ENCODE measurements at regions not wholly inside any gene's neighbourhood (a gene's known extent, or its start where the extent isn't known, plus 50 kb on each side); places are given as distances from the start of the nearest gene placed in this dataset.

DNA sequence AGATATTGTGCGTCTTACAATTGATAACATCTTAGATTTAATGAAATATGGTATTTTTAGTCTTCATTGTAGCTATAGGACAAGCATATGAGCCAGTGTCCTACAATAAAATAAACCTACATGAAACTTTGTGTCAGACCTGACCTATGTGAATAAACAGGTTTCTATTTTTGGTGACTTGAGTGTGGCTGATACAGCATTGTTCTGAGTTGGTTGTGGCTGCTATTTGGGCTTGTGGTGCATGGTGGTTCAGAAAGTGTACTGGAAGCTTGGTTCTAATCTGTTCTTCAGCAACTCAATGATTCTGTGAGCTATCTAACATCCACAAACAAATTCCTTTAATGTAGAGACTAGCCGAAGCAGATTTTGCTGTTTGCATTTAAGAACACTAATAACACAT is 64.9 kb upstream of the MAP2 start:
- DNase-seq: no peak
- Histone ChIP-seq H3K4me3 (ENCODE audit: control insufficient read depth in 1 of 7, extremely low read depth in 1 of 7, insufficient read depth in 4 of 7, low read depth in 2 of 7, low read length in 6 of 7) (no peak overlapping the region), H3K27me3 (replicated peaks in 2 of 5; ENCODE audit: control insufficient read depth in 4 of 5, insufficient read depth in 5 of 5, low read length in 4 of 5) (peaks cover 0 to 41% (median 8%) of the 10 kb centered on the region in 5 experiments), H3K36me3 (ENCODE audit: control insufficient read depth in 4 of 4, insufficient read depth in 4 of 4, low read length in 3 of 4) (no peaks in the 10 kb centered on the region), H3K27ac (ENCODE audit: insufficient read depth in 1 of 2, low read depth in 1 of 2, low read length in 2 of 2, poor library complexity in 1 of 2, severe bottlenecking in 2 of 2) (no peak overlapping the region), H3K4me1 (ENCODE audit: control extremely low read depth in 1 of 4, control insufficient read depth in 4 of 4, insufficient read depth in 4 of 4, low read length in 3 of 4) (no peaks in the 10 kb centered on the region), H3K9me3 (ENCODE audit: control extremely low read depth in 1 of 5, control insufficient read depth in 4 of 5, insufficient read depth in 2 of 5, low read depth in 1 of 5, low read length in 4 of 5) (no peaks in the 10 kb centered on the region)
- ChIA-PET POLR2A (no interaction called here), CTCF (no interaction called here)
- no CpG with 5 or more reads among the region's 2 CpGs for WGBS (ENCODE audit: insufficient coverage)

- peaks cover 0 to 3% (median 0%) of the 10 kb centered on the region in 4 experiments for H3K4me1 ChIP-seq (ENCODE audit: control extremely low read depth in 1 of 4, control insufficient read depth in 4 of 4, insufficient read depth in 4 of 4, low read length in 3 of 4)
- peaks cover 7 to 67% (median 22%) of the 10 kb centered on the region in 5 experiments for H3K27me3 ChIP-seq (replicated peaks in 2 of 5; ENCODE audit: control insufficient read depth in 4 of 5, insufficient read depth in 5 of 5, low read length in 4 of 5)
- H3K9me3 ChIP-seq (ENCODE audit: control extremely low read depth in 1 of 5, control insufficient read depth in 4 of 5, insufficient read depth in 2 of 5, low read depth in 1 of 5, low read length in 4 of 5): peaks cover 0 to 6% (median 0%) of the 10 kb centered on the region in 5 experiments
- H3K27ac ChIP-seq (ENCODE audit: insufficient read depth in 1 of 2, low read depth in 1 of 2, low read length in 2 of 2, poor library complexity in 1 of 2, severe bottlenecking in 2 of 2): no peak overlapping the region
- H3K36me3 ChIP-seq (ENCODE audit: control insufficient read depth in 4 of 4, insufficient read depth in 4 of 4, low read length in 3 of 4): no peaks in the 10 kb centered on the region
- no peak overlapping the region for H3K4me3 ChIP-seq (ENCODE audit: control insufficient read depth in 1 of 7, extremely low read depth in 1 of 7, insufficient read depth in 4 of 7, low read depth in 2 of 7, low read length in 6 of 7)
- POLR2A ChIA-PET: interaction anchor here (0.6 kb wide), 1 partner anchor 28 kb away, joined by 3 read pairs; no protein-coding TSS in a partner anchor
- WGBS (ENCODE audit: insufficient coverage): 100% methylated on average over 1 of the region's 1 CpG
- DNase-seq: no peak
- CTCF ChIA-PET: interaction anchor here (1.7 to 2.8 kb wide), 2 partner anchors 13 to 33 kb away, joined by 8 to 14 read pairs; no protein-coding TSS in a partner anchor
Measured at GRCh38 chr2:209367075-209367747, 56.6 kb upstream of the MAP2 start.

GRCh38 chr2:209368406-209368805 is 55.4 kb upstream of the MAP2 start:
- H3K27me3 ChIP-seq (replicated peaks in 2 of 5; ENCODE audit: control insufficient read depth in 4 of 5, insufficient read depth in 5 of 5, low read length in 4 of 5): peaks cover 7 to 64% (median 22%) of the 10 kb centered on the region in 5 experiments
- H3K9me3 ChIP-seq (ENCODE audit: control extremely low read depth in 1 of 5, control insufficient read depth in 4 of 5, insufficient read depth in 2 of 5, low read depth in 1 of 5, low read length in 4 of 5): peaks cover 0 to 9% (median 0%) of the 10 kb centered on the region in 5 experiments
- ChIA-PET POLR2A (interaction anchor here (0.6 kb wide), 1 partner anchor 1102 kb away, joined by 3 read pairs; the partner anchor contains the start of gene PIKFYVE), CTCF (interaction anchor here (0.6 to 2.8 kb wide), 5 partner anchors 12 to 828 kb away, joined by 3 to 14 read pairs (median 4); no protein-coding TSS in a partner anchor)
- H3K4me1 ChIP-seq (ENCODE audit: control extremely low read depth in 1 of 4, control insufficient read depth in 4 of 4, insufficient read depth in 4 of 4, low read length in 3 of 4): peaks cover 0 to 3% (median 0%) of the 10 kb centered on the region in 4 experiments
- H3K27ac ChIP-seq (ENCODE audit: insufficient read depth in 1 of 2, low read depth in 1 of 2, low read length in 2 of 2, poor library complexity in 1 of 2, severe bottlenecking in 2 of 2): no peak overlapping the region
- no peak for DNase-seq
- no peaks in the 10 kb centered on the region for H3K36me3 ChIP-seq (ENCODE audit: control insufficient read depth in 4 of 4, insufficient read depth in 4 of 4, low read length in 3 of 4)
- no peak overlapping the region for H3K4me3 ChIP-seq (ENCODE audit: control insufficient read depth in 1 of 7, extremely low read depth in 1 of 7, insufficient read depth in 4 of 7, low read depth in 2 of 7, low read length in 6 of 7)
- WGBS (ENCODE audit: insufficient coverage): 33% methylated on average over 1 of the region's 2 CpGs

- Histone ChIP-seq H3K9me3 (ENCODE audit: control extremely low read depth in 1 of 5, control insufficient read depth in 4 of 5, insufficient read depth in 2 of 5, low read depth in 1 of 5, low read length in 4 of 5) (peaks cover 0 to 9% (median 0%) of the 10 kb centered on the region in 5 experiments), H3K4me3 (ENCODE audit: control insufficient read depth in 1 of 7, extremely low read depth in 1 of 7, insufficient read depth in 4 of 7, low read depth in 2 of 7, low read length in 6 of 7) (no peak overlapping the region), H3K36me3 (ENCODE audit: control insufficient read depth in 4 of 4, insufficient read depth in 4 of 4, low read length in 3 of 4) (no peaks in the 10 kb centered on the region), H3K27me3 (replicated peaks in 2 of 5; ENCODE audit: control insufficient read depth in 4 of 5, insufficient read depth in 5 of 5, low read length in 4 of 5) (peaks cover 7 to 62% (median 22%) of the 10 kb centered on the region in 5 experiments), H3K27ac (ENCODE audit: insufficient read depth in 1 of 2, low read depth in 1 of 2, low read length in 2 of 2, poor library complexity in 1 of 2, severe bottlenecking in 2 of 2) (no peak overlapping the region), H3K4me1 (ENCODE audit: control extremely low read depth in 1 of 4, control insufficient read depth in 4 of 4, insufficient read depth in 4 of 4, low read length in 3 of 4) (peaks cover 0 to 3% (median 0%) of the 10 kb centered on the region in 4 experiments)
- peak; percentile 24 to 67 (median 61) for DNase-seq
- ChIA-PET CTCF (interaction anchor here (0.7 to 2.8 kb wide), 4 partner anchors 11 to 828 kb away, joined by 3 to 14 read pairs (median 6); no protein-coding TSS in a partner anchor), POLR2A (interaction anchor here (0.6 kb wide), 1 partner anchor 1103 kb away, joined by 3 read pairs; the partner anchor contains the start of gene PIKFYVE)
- 45% methylated on average over 5 of the region's 5 CpGs for WGBS (ENCODE audit: insufficient coverage)
Measured at GRCh38 chr2:209368914-209369313, 54.9 kb upstream of the MAP2 start.

DNA sequence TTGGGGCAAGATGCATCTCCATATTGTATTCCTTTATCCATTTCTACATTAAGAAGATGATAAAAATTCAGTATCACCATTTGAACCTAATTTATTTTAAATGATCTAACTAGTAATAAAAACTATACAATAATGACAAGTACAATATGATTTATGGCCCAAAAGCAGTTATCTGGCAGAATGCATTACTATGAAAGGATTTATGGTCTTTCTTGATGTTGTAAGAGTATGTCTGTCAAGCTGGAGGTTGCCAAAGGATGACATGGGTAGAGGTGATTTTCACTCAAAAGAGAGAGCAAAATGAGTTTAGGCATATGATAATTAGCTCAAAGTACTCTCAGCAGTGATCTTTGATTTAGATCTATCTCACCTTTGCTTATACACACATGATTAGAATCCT is 54.2 kb upstream of the MAP2 start:
- ChIA-PET CTCF (no interaction called here), POLR2A (no interaction called here)
- peaks cover 7 to 60% (median 20%) of the 10 kb centered on the region in 5 experiments for H3K27me3 ChIP-seq (replicated peaks in 2 of 5; ENCODE audit: control insufficient read depth in 4 of 5, insufficient read depth in 5 of 5, low read length in 4 of 5)
- peaks cover 0 to 3% (median 0%) of the 10 kb centered on the region in 4 experiments for H3K4me1 ChIP-seq (ENCODE audit: control extremely low read depth in 1 of 4, control insufficient read depth in 4 of 4, insufficient read depth in 4 of 4, low read length in 3 of 4)
- H3K27ac ChIP-seq (ENCODE audit: insufficient read depth in 1 of 2, low read depth in 1 of 2, low read length in 2 of 2, poor library complexity in 1 of 2, severe bottlenecking in 2 of 2): no peak overlapping the region
- peaks cover 0 to 15% (median 0%) of the 10 kb centered on the region in 5 experiments for H3K9me3 ChIP-seq (ENCODE audit: control extremely low read depth in 1 of 5, control insufficient read depth in 4 of 5, insufficient read depth in 2 of 5, low read depth in 1 of 5, low read length in 4 of 5)
- DNase-seq: no peak
- no peak overlapping the region for H3K4me3 ChIP-seq (ENCODE audit: control insufficient read depth in 1 of 7, extremely low read depth in 1 of 7, insufficient read depth in 4 of 7, low read depth in 2 of 7, low read length in 6 of 7)
- no peaks in the 10 kb centered on the region for H3K36me3 ChIP-seq (ENCODE audit: control insufficient read depth in 4 of 4, insufficient read depth in 4 of 4, low read length in 3 of 4)

- no CpG with 5 or more reads among the region's 2 CpGs for WGBS (ENCODE audit: insufficient coverage)
- POLR2A ChIA-PET: no interaction called here
- no peak overlapping the region for H3K4me3 ChIP-seq (ENCODE audit: control insufficient read depth in 1 of 7, extremely low read depth in 1 of 7, insufficient read depth in 4 of 7, low read depth in 2 of 7, low read length in 6 of 7)
- H3K27me3 ChIP-seq (replicated peaks in 2 of 5; ENCODE audit: control insufficient read depth in 4 of 5, insufficient read depth in 5 of 5, low read length in 4 of 5): peaks cover 7 to 65% (median 20%) of the 10 kb centered on the region in 5 experiments
- H3K4me1 ChIP-seq (ENCODE audit: control extremely low read depth in 1 of 4, control insufficient read depth in 4 of 4, insufficient read depth in 4 of 4, low read length in 3 of 4): peaks cover 0 to 3% (median 0%) of the 10 kb centered on the region in 4 experiments
- no peaks in the 10 kb centered on the region for H3K36me3 ChIP-seq (ENCODE audit: control insufficient read depth in 4 of 4, insufficient read depth in 4 of 4, low read length in 3 of 4)
- DNase-seq: no peak
- no peak overlapping the region for H3K27ac ChIP-seq (ENCODE audit: insufficient read depth in 1 of 2, low read depth in 1 of 2, low read length in 2 of 2, poor library complexity in 1 of 2, severe bottlenecking in 2 of 2)
- CTCF ChIA-PET: no interaction called here
- H3K9me3 ChIP-seq (ENCODE audit: control extremely low read depth in 1 of 5, control insufficient read depth in 4 of 5, insufficient read depth in 2 of 5, low read depth in 1 of 5, low read length in 4 of 5): peaks cover 0 to 24% (median 10%) of the 10 kb centered on the region in 5 experiments
Measured at GRCh38 chr2:209371407-209371806, 52.4 kb upstream of the MAP2 start.

Data from common myeloid progenitor, CD34-positive (primary cell).